OCI-LY3 (cell line): ENCODE measurements at regions not wholly inside any gene's neighbourhood (a gene's known extent, or its start where the extent isn't known, plus 50 kb on each side); places are given as distances from the start of the nearest gene placed in this dataset.

Experiments used
- H2AFZ ChIP-seq: fragments of 200-600, 300-600 bp; shearing (Covaris generic); 2 replicates; pipeline ENCODE4 v1.6.0; 2014; ENCODE audit warnings: antibody characterized with exemption, low read depth, low read length
- H3K27ac ChIP-seq: fragments of 200-600, 300-600 bp; sonication (generic); 2 replicates; pipeline ENCODE4 v1.5.1; 2014; ENCODE audit warnings: mild to moderate bottlenecking, low read length, moderate library complexity, mixed read lengths
- H3K27me3 ChIP-seq: fragments of 200-600, 300-600 bp; sonication (generic); 2 replicates; pipeline ENCODE4 v1.6.1; 2014; ENCODE audit warnings: low read depth, low read length, mixed read lengths
- H3K36me3 ChIP-seq: fragments of 200-600, 300-600 bp; sonication (generic); replicated peaks from 2 replicates; pipeline ENCODE3; 2014; ENCODE audit warnings: low read depth, low read length, mixed read lengths
- H3K4me1 ChIP-seq: fragments of 300-600, 200-600 bp; sonication (generic); 2 replicates; pipeline ENCODE4 v1.6.1; 2014; ENCODE audit warnings: low read length, mixed read lengths
- H3K4me2 ChIP-seq: fragments of 200-600, 300-600 bp; sonication (generic); 2 replicates; pipeline ENCODE4 v1.6.1; 2014; ENCODE audit warnings: low read length, mixed read lengths
- H3K4me3 ChIP-seq: fragments of 300-600, 200-600 bp; sonication (generic); 2 replicates; pipeline ENCODE4 v1.5.1; 2014; ENCODE audit warnings: antibody characterized with exemption, mild to moderate bottlenecking, low read length, moderate library complexity
- H3K79me2 ChIP-seq: fragments of 300-600, 200-600 bp; shearing (Covaris generic); 2 replicates; pipeline ENCODE4 v1.6.1; 2014; ENCODE audit warnings: mild to moderate bottlenecking, low read length, mixed read lengths
- H3K9ac ChIP-seq: fragments of 300-600, 200-600 bp; shearing (Covaris generic); 2 replicates; pipeline ENCODE4 v1.6.0; 2014; ENCODE audit warnings: mild to moderate bottlenecking, low read length, moderate library complexity
- H3K9me3 ChIP-seq: fragments of 200-600, 300-600 bp; shearing (Covaris generic); 2 replicates; pipeline ENCODE4 v1.6.1; 2014; ENCODE audit warnings: low read length, mixed read lengths; ENCODE audit not compliant: insufficient read depth
- H4K20me1 ChIP-seq: fragments of 200-600, 300-600 bp; sonication (generic); 2 replicates; pipeline ENCODE4 v1.6.1; 2016; ENCODE audit warnings: low read length, mixed read lengths; ENCODE audit not compliant: insufficient read depth
- EZH2phosphoT487 ChIP-seq: fragments of 200-600 bp; shearing (Covaris generic); IDR thresholded peaks from 2 replicates; pipeline ENCODE4 v1.6.1; 2018; ENCODE audit warnings: antibody characterized with exemption, mixed run types, low read depth
- TF ChIP-seq, protein P1 (sequence below): fragments of 200-600, 300-600 bp; sonication (generic); IDR thresholded peaks from 2 replicates; pipeline ENCODE4 v1.5.1; 2014; ENCODE audit warnings: antibody characterized with exemption, low read length, low read depth

DNA sequence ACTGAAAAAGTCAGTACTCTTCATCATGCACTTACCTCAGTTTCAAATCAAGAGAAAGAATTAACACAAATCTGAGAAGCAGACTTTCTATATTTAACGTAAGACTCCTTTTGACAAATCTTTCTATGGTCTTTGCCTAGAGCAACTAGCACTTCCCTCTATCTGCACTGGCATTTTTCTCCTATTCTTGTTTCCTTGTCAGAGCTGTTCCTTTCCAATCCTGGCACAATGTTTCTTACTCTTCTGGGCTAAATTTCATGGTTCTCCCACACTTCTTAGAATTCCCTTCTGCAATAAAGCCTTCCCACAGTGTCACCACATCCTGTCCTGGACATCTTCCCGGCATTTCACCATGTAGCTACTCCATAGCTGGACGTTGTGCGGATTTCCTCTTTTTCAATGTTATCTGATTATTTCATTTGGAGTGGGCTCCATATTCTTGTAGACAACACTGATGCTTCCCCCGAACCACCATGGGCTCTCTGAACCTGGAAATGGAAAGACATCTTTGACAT is 144.7 kb upstream of the CTNNA2 start:
- Histone ChIP-seq H3K79me2 (no peaks in the 10 kb centered on the region), H3K4me3 (no peak overlapping the region), H2AFZ (no peak overlapping the region), H3K4me2 (no peak overlapping the region), H4K20me1 (no peaks in the 10 kb centered on the region), H3K36me3 (no peaks in the 10 kb centered on the region), H3K27me3 (no peaks in the 10 kb centered on the region), H3K4me1 (no peaks in the 10 kb centered on the region), H3K9ac (no peak overlapping the region), H3K27ac (no peak overlapping the region), H3K9me3 (no peaks in the 10 kb centered on the region)
- TF ChIP-seq, protein P1, sequence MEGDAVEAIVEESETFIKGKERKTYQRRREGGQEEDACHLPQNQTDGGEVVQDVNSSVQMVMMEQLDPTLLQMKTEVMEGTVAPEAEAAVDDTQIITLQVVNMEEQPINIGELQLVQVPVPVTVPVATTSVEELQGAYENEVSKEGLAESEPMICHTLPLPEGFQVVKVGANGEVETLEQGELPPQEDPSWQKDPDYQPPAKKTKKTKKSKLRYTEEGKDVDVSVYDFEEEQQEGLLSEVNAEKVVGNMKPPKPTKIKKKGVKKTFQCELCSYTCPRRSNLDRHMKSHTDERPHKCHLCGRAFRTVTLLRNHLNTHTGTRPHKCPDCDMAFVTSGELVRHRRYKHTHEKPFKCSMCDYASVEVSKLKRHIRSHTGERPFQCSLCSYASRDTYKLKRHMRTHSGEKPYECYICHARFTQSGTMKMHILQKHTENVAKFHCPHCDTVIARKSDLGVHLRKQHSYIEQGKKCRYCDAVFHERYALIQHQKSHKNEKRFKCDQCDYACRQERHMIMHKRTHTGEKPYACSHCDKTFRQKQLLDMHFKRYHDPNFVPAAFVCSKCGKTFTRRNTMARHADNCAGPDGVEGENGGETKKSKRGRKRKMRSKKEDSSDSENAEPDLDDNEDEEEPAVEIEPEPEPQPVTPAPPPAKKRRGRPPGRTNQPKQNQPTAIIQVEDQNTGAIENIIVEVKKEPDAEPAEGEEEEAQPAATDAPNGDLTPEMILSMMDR: no peak
- no peak for TF ChIP-seq EZH2phosphoT487

DNA sequence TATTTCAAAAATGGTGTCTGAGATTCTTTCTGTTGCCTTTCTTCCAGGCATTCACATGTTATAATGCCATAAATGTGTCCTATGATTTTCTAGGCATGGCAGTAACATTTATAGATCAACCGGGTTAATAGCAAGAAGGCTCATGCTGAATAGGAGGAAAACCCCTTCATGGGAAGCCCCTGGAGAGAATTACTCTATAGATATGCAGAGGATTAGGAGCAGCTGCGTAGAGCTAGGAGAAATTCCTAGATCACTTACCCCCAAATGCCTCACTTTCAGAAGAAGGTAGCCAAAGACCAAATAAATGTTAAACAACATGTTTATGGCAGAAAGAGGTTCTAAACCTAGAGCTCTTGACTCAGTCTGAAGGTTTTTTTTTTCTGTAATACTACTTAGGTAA is 153.4 kb upstream of the CTNNA2 start:
- TF ChIP-seq, protein P1: no peak
- TF ChIP-seq EZH2phosphoT487: no peak
- Histone ChIP-seq H3K9ac (no peak overlapping the region), H3K4me2 (peak overlapping the region; percentile 6; the same call in 1 of the 2 replicates)

DNA sequence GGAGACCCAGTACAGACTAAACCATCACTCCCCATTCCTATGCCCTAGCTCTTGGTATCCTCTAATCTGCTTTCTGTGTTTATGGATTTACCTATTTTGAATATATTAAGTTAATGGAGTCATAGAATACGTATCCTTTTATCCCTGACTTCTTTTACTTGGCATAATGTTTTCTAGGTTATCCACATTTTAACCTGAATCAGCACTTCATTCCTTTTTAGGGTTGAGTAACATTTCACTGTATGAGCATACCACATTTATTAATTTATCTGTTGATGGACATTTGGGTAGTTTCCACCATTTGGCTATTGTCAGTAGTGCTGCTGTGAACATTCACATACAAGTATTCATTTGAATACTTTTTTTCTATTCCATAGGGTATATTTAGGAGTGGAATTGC is 157.3 kb upstream of the CTNNA2 start:
- TF ChIP-seq, protein P1: no peak
- TF ChIP-seq EZH2phosphoT487: no peak
- Histone ChIP-seq H3K36me3 (no peaks in the 10 kb centered on the region), H3K9me3 (no peaks in the 10 kb centered on the region), H3K4me1 (peaks cover 11% of the 10 kb centered on the region), H3K4me3 (no peak overlapping the region), H2AFZ (no peak overlapping the region), H3K4me2 (no peak overlapping the region), H3K9ac (no peak overlapping the region), H3K27me3 (no peaks in the 10 kb centered on the region), H3K79me2 (no peaks in the 10 kb centered on the region), H3K27ac (no peak overlapping the region), H4K20me1 (no peaks in the 10 kb centered on the region)

More for the DNA sequence above, 153.4 kb upstream of the CTNNA2 start:
- H3K4me3 ChIP-seq: no peak overlapping the region
- peaks cover 11% of the 10 kb centered on the region for H3K4me1 ChIP-seq
- no peaks in the 10 kb centered on the region for H3K27me3 ChIP-seq
- no peaks in the 10 kb centered on the region for H3K79me2 ChIP-seq
- H4K20me1 ChIP-seq: no peaks in the 10 kb centered on the region
- no peak overlapping the region for H3K27ac ChIP-seq
- H3K9me3 ChIP-seq: no peaks in the 10 kb centered on the region
- H2AFZ ChIP-seq: no peak overlapping the region
- H3K36me3 ChIP-seq: no peaks in the 10 kb centered on the region

DNA sequence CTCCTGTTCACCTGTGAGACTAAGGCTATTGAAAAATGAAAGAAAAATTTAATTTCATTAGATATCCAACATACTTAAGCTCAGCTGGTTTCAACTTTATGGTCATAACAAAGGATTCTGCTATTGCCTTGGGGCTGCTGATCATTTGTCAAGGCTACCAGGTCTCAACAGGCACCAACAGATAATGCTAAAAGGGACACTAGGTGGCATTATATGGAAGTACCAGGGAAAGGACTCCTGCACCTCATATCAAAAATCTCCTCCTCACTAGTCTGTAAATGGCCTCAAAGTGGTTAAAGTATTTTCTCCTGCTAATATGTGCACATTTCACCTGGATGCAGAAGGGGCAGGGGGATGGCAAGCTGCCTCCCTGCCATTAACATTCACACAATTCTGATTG is 167.9 kb upstream of the REG3A start:
- no peaks in the 10 kb centered on the region for H3K36me3 ChIP-seq
- no peak overlapping the region for H3K4me2 ChIP-seq
- H3K4me3 ChIP-seq: no peak overlapping the region
- no peak overlapping the region for H3K27ac ChIP-seq
- H3K4me1 ChIP-seq: no peaks in the 10 kb centered on the region
- no peaks in the 10 kb centered on the region for H3K9me3 ChIP-seq
- H3K79me2 ChIP-seq: no peaks in the 10 kb centered on the region
- TF ChIP-seq EZH2phosphoT487: no peak
- TF ChIP-seq, protein P1: no peak
- H2AFZ ChIP-seq: no peak overlapping the region
- H3K9ac ChIP-seq: no peak overlapping the region
- H4K20me1 ChIP-seq: no peaks in the 10 kb centered on the region
- H3K27me3 ChIP-seq: no peaks in the 10 kb centered on the region
